ENCODE measurements at regions not wholly inside any gene's neighbourhood (a gene's known extent, or its start where the extent isn't known, plus 50 kb on each side); places are given as distances from the start of the nearest gene placed in this dataset.

- Histone ChIP-seq H3K36me3 (ENCODE audit: low read depth) (no peaks in the 10 kb centered on the region), H3K4me3 (ENCODE audit: severe bottlenecking) (no peak overlapping the region), H3K27ac (ENCODE audit: poor library complexity, severe bottlenecking) (no peak overlapping the region), H3K9me3 (ENCODE audit: severe bottlenecking) (no peaks in the 10 kb centered on the region), H3K27me3 (ENCODE audit: insufficient read depth, poor library complexity, severe bottlenecking) (no peaks in the 10 kb centered on the region), H3K4me1 (ENCODE audit: insufficient read depth, poor library complexity, severe bottlenecking) (no peaks in the 10 kb centered on the region)
- DNase-seq (ENCODE audit: low spot score) (no peak), ATAC-seq (ENCODE audit: low read depth) (no peak)
- TF ChIP-seq CTCF (IDR thresholded peaks at IDR 0.05; ENCODE audit: poor library complexity, severe bottlenecking): no peak
Observed at GRCh38 chr10:35827783-35828182, 185.7 kb upstream of the FZD8 start.

- no peak for TF ChIP-seq CTCF (IDR thresholded peaks at IDR 0.05; ENCODE audit: poor library complexity, severe bottlenecking)
- no peaks in the 10 kb centered on the region for H3K36me3 ChIP-seq (ENCODE audit: low read depth)
- H3K4me3 ChIP-seq (ENCODE audit: severe bottlenecking): no peak overlapping the region
- DNase-seq (ENCODE audit: low spot score) (no peak), ATAC-seq (ENCODE audit: low read depth) (no peak)
- no peaks in the 10 kb centered on the region for H3K9me3 ChIP-seq (ENCODE audit: severe bottlenecking)
- no peak overlapping the region for H3K27ac ChIP-seq (ENCODE audit: poor library complexity, severe bottlenecking)
- H3K27me3 ChIP-seq (ENCODE audit: insufficient read depth, poor library complexity, severe bottlenecking): no peaks in the 10 kb centered on the region
- no peaks in the 10 kb centered on the region for H3K4me1 ChIP-seq (ENCODE audit: insufficient read depth, poor library complexity, severe bottlenecking)
Observed at GRCh38 chr10:35824704-35825103, 182.6 kb upstream of the FZD8 start.

GRCh38 chr10:35822316-35822715 is 180.2 kb upstream of the FZD8 start:
- no peak overlapping the region for H3K27ac ChIP-seq (ENCODE audit: poor library complexity, severe bottlenecking)

GRCh38 chr10:35821339-35821911 is 179.3 kb upstream of the FZD8 start:
- Histone ChIP-seq H3K36me3 (ENCODE audit: low read depth) (no peaks in the 10 kb centered on the region), H3K9me3 (ENCODE audit: severe bottlenecking) (no peaks in the 10 kb centered on the region), H3K4me1 (ENCODE audit: insufficient read depth, poor library complexity, severe bottlenecking) (no peaks in the 10 kb centered on the region), H3K4me3 (ENCODE audit: severe bottlenecking) (no peak overlapping the region), H3K27ac (ENCODE audit: poor library complexity, severe bottlenecking) (no peak overlapping the region), H3K27me3 (ENCODE audit: insufficient read depth, poor library complexity, severe bottlenecking) (no peaks in the 10 kb centered on the region)
- ATAC-seq (ENCODE audit: low read depth) (no peak), DNase-seq (ENCODE audit: low spot score) (no peak)
- no peak for TF ChIP-seq CTCF (IDR thresholded peaks at IDR 0.05; ENCODE audit: poor library complexity, severe bottlenecking)

More at GRCh38 chr10:35822316-35822715, 180.2 kb upstream of the FZD8 start:
- DNase-seq (ENCODE audit: low spot score): no peak
- H3K9me3 ChIP-seq (ENCODE audit: severe bottlenecking): no peaks in the 10 kb centered on the region
- TF ChIP-seq CTCF (IDR thresholded peaks at IDR 0.05; ENCODE audit: poor library complexity, severe bottlenecking): no peak
- no peaks in the 10 kb centered on the region for H3K4me1 ChIP-seq (ENCODE audit: insufficient read depth, poor library complexity, severe bottlenecking)
- H3K27me3 ChIP-seq (ENCODE audit: insufficient read depth, poor library complexity, severe bottlenecking): no peaks in the 10 kb centered on the region
- H3K4me3 ChIP-seq (ENCODE audit: severe bottlenecking): no peak overlapping the region
- no peak for ATAC-seq (ENCODE audit: low read depth)
- H3K36me3 ChIP-seq (ENCODE audit: low read depth): no peaks in the 10 kb centered on the region

GRCh38 chr10:35819736-35820135 is 177.6 kb upstream of the FZD8 start:
- Histone ChIP-seq H3K4me3 (ENCODE audit: severe bottlenecking) (no peak overlapping the region), H3K27ac (ENCODE audit: poor library complexity, severe bottlenecking) (no peak overlapping the region), H3K27me3 (ENCODE audit: insufficient read depth, poor library complexity, severe bottlenecking) (no peaks in the 10 kb centered on the region), H3K36me3 (ENCODE audit: low read depth) (no peaks in the 10 kb centered on the region), H3K9me3 (ENCODE audit: severe bottlenecking) (no peaks in the 10 kb centered on the region), H3K4me1 (ENCODE audit: insufficient read depth, poor library complexity, severe bottlenecking) (no peaks in the 10 kb centered on the region)
- ATAC-seq (ENCODE audit: low read depth) (no peak), DNase-seq (ENCODE audit: low spot score) (no peak)
- TF ChIP-seq CTCF (IDR thresholded peaks at IDR 0.05; ENCODE audit: poor library complexity, severe bottlenecking): no peak
